KMS-11 (cell line): ENCODE measurements at regions not wholly inside any gene's neighbourhood (a gene's known extent, or its start where the extent isn't known, plus 50 kb on each side); places are given as distances from the start of the nearest gene placed in this dataset.

Experiments
- H2AFZ ChIP-seq: fragments of 200-600 bp; sonication (generic); 2 replicates; pipeline ENCODE4 v1.6.1; 2016; ENCODE audit warnings: antibody characterized with exemption, mixed run types, low read depth
- H3K27ac ChIP-seq: fragments of 200-600 bp; sonication (generic); 2 replicates; pipeline ENCODE4 v1.6.1; 2016; ENCODE audit warnings: mild to moderate bottlenecking, mixed run types
- H3K27me3 ChIP-seq: fragments of 200-600 bp; sonication (generic); 2 replicates; pipeline ENCODE4 v1.6.1; 2017; ENCODE audit warnings: mild to moderate bottlenecking, low read depth, mixed run types, moderate library complexity; ENCODE audit not compliant: insufficient read depth
- H3K36me3 ChIP-seq: fragments of 200-600 bp; sonication (generic); 2 replicates; pipeline ENCODE4 v1.6.1; 2017; ENCODE audit warnings: mild to moderate bottlenecking, mixed run types; ENCODE audit not compliant: insufficient read depth
- H3K4me1 ChIP-seq: fragments of 200-600 bp; sonication (generic); 2 replicates; pipeline ENCODE4 v1.6.1; 2016; ENCODE audit warnings: mild to moderate bottlenecking, low read depth, mixed run types; ENCODE audit not compliant: poor library complexity, severe bottlenecking
- H3K4me2 ChIP-seq: fragments of 200-600 bp; sonication (generic); 2 replicates; pipeline ENCODE4 v1.7.0; 2016; ENCODE audit warnings: mild to moderate bottlenecking, mixed run types
- H3K4me3 ChIP-seq: fragments of 200-600 bp; sonication (generic); IDR thresholded peaks from 2 replicates; pipeline ENCODE4 v1.6.1; 2017; ENCODE audit warnings: low read depth, low read length, mixed read lengths; ENCODE audit not compliant: insufficient read depth
- H3K79me2 ChIP-seq: fragments of 200-600 bp; sonication (generic); 2 replicates; pipeline ENCODE4 v1.6.1; 2016; ENCODE audit warnings: low read depth, mixed run types; ENCODE audit not compliant: insufficient read depth
- H3K9ac ChIP-seq: fragments of 200-600 bp; sonication (generic); 2 replicates; pipeline ENCODE4 v1.6.1; 2016; ENCODE audit warnings: mild to moderate bottlenecking, mixed run types
- H4K20me1 ChIP-seq: fragments of 200-600 bp; sonication (generic); 2 replicates; pipeline ENCODE4 v1.6.1; 2016; ENCODE audit warnings: mild to moderate bottlenecking, mixed run types; ENCODE audit not compliant: insufficient read depth
- TF ChIP-seq, protein P1 (sequence below): fragments of 200-600 bp; sonication (generic); conservative IDR thresholded peaks from 2 replicates; pipeline ENCODE4 v1.6.1; 2017; ENCODE audit warnings: low read depth, mild to moderate bottlenecking, antibody characterized with exemption, low read length, moderate library complexity, mixed read lengths

DNA sequence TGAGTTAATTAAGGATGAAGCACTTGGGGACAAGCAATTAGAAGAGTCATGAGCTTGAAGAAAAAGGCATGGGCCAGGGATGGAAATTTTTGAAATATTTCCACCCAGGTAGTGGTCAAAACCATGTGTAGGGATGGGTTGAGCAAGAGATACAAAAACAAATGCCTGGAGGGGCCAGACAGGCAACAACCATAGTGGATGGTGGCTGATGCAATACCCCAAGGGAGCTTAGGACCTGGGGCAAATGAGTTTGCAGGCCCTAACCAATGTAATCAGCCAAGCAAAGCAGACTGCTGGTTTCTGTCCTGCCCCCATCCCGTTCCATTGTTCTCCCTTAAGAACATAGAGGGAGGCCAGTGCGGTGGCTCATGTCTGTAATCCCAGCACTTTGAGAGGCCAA is 119.1 kb upstream of the FGGY start:
- no peaks in the 10 kb centered on the region for H3K79me2 ChIP-seq
- H3K27me3 ChIP-seq: no peaks in the 10 kb centered on the region
- TF ChIP-seq, protein P1, sequence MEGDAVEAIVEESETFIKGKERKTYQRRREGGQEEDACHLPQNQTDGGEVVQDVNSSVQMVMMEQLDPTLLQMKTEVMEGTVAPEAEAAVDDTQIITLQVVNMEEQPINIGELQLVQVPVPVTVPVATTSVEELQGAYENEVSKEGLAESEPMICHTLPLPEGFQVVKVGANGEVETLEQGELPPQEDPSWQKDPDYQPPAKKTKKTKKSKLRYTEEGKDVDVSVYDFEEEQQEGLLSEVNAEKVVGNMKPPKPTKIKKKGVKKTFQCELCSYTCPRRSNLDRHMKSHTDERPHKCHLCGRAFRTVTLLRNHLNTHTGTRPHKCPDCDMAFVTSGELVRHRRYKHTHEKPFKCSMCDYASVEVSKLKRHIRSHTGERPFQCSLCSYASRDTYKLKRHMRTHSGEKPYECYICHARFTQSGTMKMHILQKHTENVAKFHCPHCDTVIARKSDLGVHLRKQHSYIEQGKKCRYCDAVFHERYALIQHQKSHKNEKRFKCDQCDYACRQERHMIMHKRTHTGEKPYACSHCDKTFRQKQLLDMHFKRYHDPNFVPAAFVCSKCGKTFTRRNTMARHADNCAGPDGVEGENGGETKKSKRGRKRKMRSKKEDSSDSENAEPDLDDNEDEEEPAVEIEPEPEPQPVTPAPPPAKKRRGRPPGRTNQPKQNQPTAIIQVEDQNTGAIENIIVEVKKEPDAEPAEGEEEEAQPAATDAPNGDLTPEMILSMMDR: no peak
- no peaks in the 10 kb centered on the region for H3K4me1 ChIP-seq
- no peak overlapping the region for H3K4me3 ChIP-seq
- H3K4me2 ChIP-seq: no peak overlapping the region
- H2AFZ ChIP-seq: no peak overlapping the region
- H4K20me1 ChIP-seq: no peaks in the 10 kb centered on the region
- no peaks in the 10 kb centered on the region for H3K36me3 ChIP-seq
- H3K9ac ChIP-seq: no peak overlapping the region
- H3K27ac ChIP-seq: no peak overlapping the region

DNA sequence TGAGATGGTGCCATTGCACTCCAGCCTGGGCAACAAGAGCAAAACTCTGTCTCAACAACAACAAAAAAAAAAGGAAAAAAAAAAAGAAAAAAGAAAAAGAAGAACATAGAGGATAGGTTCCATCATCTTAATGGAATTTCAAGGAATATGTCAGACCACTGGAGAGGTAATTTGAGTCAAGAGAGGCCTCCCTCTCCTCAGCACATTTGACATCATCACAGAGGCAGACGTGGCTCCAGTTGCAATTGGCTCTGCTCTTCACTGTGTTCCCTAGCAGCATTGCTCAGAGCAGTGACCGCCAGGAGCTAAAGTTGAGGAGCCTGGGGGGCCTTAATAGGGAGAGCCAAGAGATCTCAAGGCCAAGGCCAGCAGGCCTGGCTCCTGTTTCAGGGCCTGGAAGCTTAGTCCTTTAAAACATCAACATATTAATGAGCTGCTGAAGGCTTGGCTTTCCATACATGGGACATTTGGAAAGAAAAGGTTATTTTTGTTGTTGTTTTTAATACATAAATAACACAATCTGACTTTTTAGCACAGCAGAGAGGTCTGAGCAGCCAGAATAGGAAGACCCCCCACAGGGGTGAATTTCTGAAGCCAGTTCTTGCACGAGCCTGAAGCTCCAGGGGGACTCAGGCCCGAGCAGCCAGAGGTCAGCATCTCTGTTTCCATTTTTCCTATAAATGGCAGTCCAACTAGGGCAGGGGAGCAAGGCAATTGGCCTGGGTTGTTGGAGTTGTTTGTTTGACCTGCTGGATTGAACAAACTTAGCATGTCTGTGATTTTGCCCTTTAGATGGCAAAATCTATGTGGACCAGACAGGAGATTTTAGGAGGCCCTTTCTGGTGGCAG is 118.3 kb upstream of the FGGY start:
- Histone ChIP-seq H3K4me1 (no peaks in the 10 kb centered on the region), H3K4me2 (no peak overlapping the region)

DNA sequence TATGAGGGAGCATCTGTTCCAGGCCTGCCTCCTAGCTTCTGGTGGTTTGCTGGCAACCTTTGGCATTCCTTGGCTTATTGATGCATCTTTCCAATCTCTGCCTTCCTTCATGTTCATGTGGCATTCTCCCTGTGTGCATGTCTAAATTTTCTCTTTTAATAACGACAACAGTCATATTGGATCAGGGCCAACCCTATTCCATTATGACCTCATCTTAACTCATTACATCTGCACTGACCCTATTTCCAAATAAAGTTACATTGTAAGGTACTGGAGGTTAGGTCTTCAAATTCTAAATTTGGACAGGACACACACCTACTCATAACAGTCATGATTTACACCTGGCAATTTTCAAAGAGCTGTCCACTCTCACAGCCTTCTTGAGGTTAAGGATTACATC is 117.2 kb upstream of the FGGY start:
- H3K4me3 ChIP-seq: no peak overlapping the region
- H3K4me1 ChIP-seq: no peaks in the 10 kb centered on the region
- no peaks in the 10 kb centered on the region for H3K36me3 ChIP-seq
- TF ChIP-seq, protein P1: no peak
- H3K9ac ChIP-seq: no peak overlapping the region
- no peaks in the 10 kb centered on the region for H3K79me2 ChIP-seq
- no peaks in the 10 kb centered on the region for H3K27me3 ChIP-seq
- no peaks in the 10 kb centered on the region for H4K20me1 ChIP-seq
- H3K4me2 ChIP-seq: no peak overlapping the region
- no peak overlapping the region for H3K27ac ChIP-seq
- no peak overlapping the region for H2AFZ ChIP-seq

More for the DNA sequence above, 118.3 kb upstream of the FGGY start:
- Histone ChIP-seq H3K79me2 (no peaks in the 10 kb centered on the region), H3K4me3 (no peak overlapping the region), H2AFZ (no peak overlapping the region), H3K9ac (no peak overlapping the region), H3K27ac (no peak overlapping the region), H3K27me3 (no peaks in the 10 kb centered on the region), H3K36me3 (no peaks in the 10 kb centered on the region), H4K20me1 (no peaks in the 10 kb centered on the region)
- TF ChIP-seq, protein P1: no peak

DNA sequence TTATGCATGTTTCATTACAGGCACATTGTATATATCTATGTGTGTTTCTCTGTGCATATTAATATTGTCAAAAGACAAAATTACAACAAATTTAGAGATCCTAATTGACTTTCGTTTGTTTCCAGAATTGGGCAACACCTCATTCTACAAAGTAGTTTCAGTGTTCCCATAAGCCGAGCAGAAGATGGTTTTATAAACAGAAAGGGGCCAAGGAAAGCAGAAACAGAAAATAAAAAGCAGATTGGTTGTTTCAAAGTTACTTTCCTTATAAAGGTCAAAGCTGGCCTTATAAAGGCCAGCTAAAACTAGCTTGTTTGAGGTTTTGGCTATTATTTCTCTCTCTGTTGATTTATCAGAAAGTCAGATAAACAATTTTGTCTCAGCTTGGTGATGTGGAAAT is 116.2 kb upstream of the FGGY start:
- Histone ChIP-seq H2AFZ (no peak overlapping the region), H3K27me3 (no peaks in the 10 kb centered on the region), H3K9ac (no peak overlapping the region), H3K36me3 (no peaks in the 10 kb centered on the region), H3K27ac (no peak overlapping the region), H3K4me1 (no peaks in the 10 kb centered on the region), H3K4me2 (no peak overlapping the region), H3K4me3 (no peak overlapping the region), H4K20me1 (no peaks in the 10 kb centered on the region), H3K79me2 (no peaks in the 10 kb centered on the region)
- TF ChIP-seq, protein P1: no peak
